HG03432 (cell line): ENCODE measurements at regions not wholly inside any gene's neighbourhood (a gene's known extent, or its start where the extent isn't known, plus 50 kb on each side); places are given as distances from the start of the nearest gene placed in this dataset.
"Not testable (repeated sequence)": the region's sequence is repeated elsewhere in the genome, so short reads cannot be mapped to it uniquely, and the experiment has no call there.

Source experiments
- ATAC-seq: cut with Tn5 transposase; IDR thresholded peaks from one replicate; pipeline ENCODE4 v1.9.1; 2021; ENCODE audit warnings: mild to moderate bottlenecking, moderate library complexity; ENCODE audit not compliant: unreplicated experiment

GRCh38 chr10:120047926-120048325 is 155.4 kb downstream of the SEC23IP start:
- no peak for ATAC-seq

GRCh38 chr10:120048391-120048790 is 155.9 kb downstream of the SEC23IP start:
- no peak for ATAC-seq

GRCh38 chr10:120051671-120052070 is 159.1 kb downstream of the SEC23IP start:
- ATAC-seq, result no peak

GRCh38 chr10:120052964-120053702 is 160.6 kb downstream of the SEC23IP start:
- no peak for ATAC-seq

GRCh38 chr10:120059790-120060189 is 167.3 kb downstream of the SEC23IP start:
- not testable (repeated sequence) for ATAC-seq

- no peak for ATAC-seq
Observed at GRCh38 chr10:120067427-120067826, 174.9 kb downstream of the SEC23IP start.

GRCh38 chr10:120069700-120070099 is 177.2 kb downstream of the SEC23IP start:
- ATAC-seq, result no peak

GRCh38 chr10:120075349-120075748 is 182.8 kb downstream of the SEC23IP start:
- no peak for ATAC-seq

- no peak for ATAC-seq
Observed at GRCh38 chr10:120076996-120077706, 184.6 kb downstream of the SEC23IP start.

- no peak for ATAC-seq
Observed at GRCh38 chr10:120077707-120078492, 185.4 kb downstream of the SEC23IP start.

GRCh38 chr10:120085096-120085796 is 192.7 kb downstream of the SEC23IP start:
- no peak for ATAC-seq

- no peak for ATAC-seq
Observed at GRCh38 chr10:120086066-120086465, 193.5 kb downstream of the SEC23IP start.

- no peak for ATAC-seq
Observed at GRCh38 chr10:120087109-120087508, 194.6 kb downstream of the SEC23IP start.

- ATAC-seq, result no peak
Observed at GRCh38 chr10:120095875-120096274, 203.3 kb downstream of the SEC23IP start.

- ATAC-seq, result no peak
Observed at GRCh38 chr10:120097766-120098165, 205.2 kb downstream of the SEC23IP start.

GRCh38 chr10:120098232-120098930 is 205.9 kb downstream of the SEC23IP start:
- ATAC-seq, result no peak

- no peak for ATAC-seq
Observed at GRCh38 chr10:120103738-120104560, 211.4 kb downstream of the SEC23IP start.

- ATAC-seq, result no peak
Observed at GRCh38 chr10:120105001-120105400, 212.5 kb downstream of the SEC23IP start.

GRCh38 chr10:120105492-120105891 is 213.0 kb downstream of the SEC23IP start:
- no peak for ATAC-seq
